PC-3 (cell line): ENCODE measurements at regions not wholly inside any gene's neighbourhood (a gene's known extent, or its start where the extent isn't known, plus 50 kb on each side); places are given as distances from the start of the nearest gene placed in this dataset.

Experiments
- ATAC-seq: fragments of 200-7000 bp; cut with Tn5 transposase; 2 replicates; pipeline ENCODE4 v1.9.1; 2020; ENCODE audit warnings: mild to moderate bottlenecking, moderate library complexity
- BruUV-seq: library from RNA; stranded (reverse); fragments of 400-500 nt; replicated peaks from 2 replicates; lab custom pipeline; 2021; lab: Mats Ljungman, UMichigan
- CTCF ChIA-PET: fragments of 300-600 bp; sonication (Branson Sonifier 250); formaldehyde crosslinking; loops from one replicate; lab custom pipeline; 2022; ENCODE audit warnings: antibody characterized with exemption; lab: Charles Lee
- POLR2A ChIA-PET: fragments of 300-600 bp; sonication (Branson Sonifier 250); formaldehyde crosslinking; loops from one replicate; lab custom pipeline; 2022; ENCODE audit warnings: antibody characterized with exemption; ENCODE audit not compliant: unreplicated experiment; lab: Charles Lee
- DNase-seq: peaks from one replicate; pipeline ENCODE4 v3.0.0-alpha.2; 2015
- H2AFZ ChIP-seq: fragments of 300-600 bp; sonication (generic); 2 replicates; pipeline ENCODE4 v1.6.0; 2016; ENCODE audit warnings: antibody characterized with exemption, low read length
- H3F3A ChIP-seq: fragments of 300-600 bp; sonication (generic); one replicate; pipeline ENCODE4 v1.6.0; 2017; ENCODE audit warnings: antibody characterized with exemption, low read length, control low read depth, mild to moderate bottlenecking; ENCODE audit not compliant: unreplicated experiment
- H3K27ac ChIP-seq: fragments of 300-600 bp; sonication (generic); 2 replicates; pipeline ENCODE4 v1.5.1; 2016; ENCODE audit warnings: mild to moderate bottlenecking, low read length
- H3K27me3 ChIP-seq: fragments of 300-600 bp; sonication (generic); 2 replicates; pipeline ENCODE4 v1.6.1; 2016; ENCODE audit warnings: low read length, mixed read lengths
- H3K36me3 ChIP-seq: fragments of 300-600 bp; sonication (generic); 2 replicates; pipeline ENCODE4 v1.6.1; 2016; ENCODE audit warnings: low read depth, mixed run types, low read length, mixed read lengths
- H3K4me1 ChIP-seq: fragments of 300-600 bp; sonication (generic); 2 replicates; pipeline ENCODE4 v1.5.1; 2016; ENCODE audit warnings: low read length; ENCODE audit not compliant: insufficient read depth
- H3K4me2 ChIP-seq: fragments of 300-600 bp; sonication (generic); 2 replicates; pipeline ENCODE4 v1.6.0; 2016; ENCODE audit warnings: low read length
- H3K4me3 ChIP-seq: fragments of 300-600 bp; sonication (generic); 2 replicates; pipeline ENCODE4 v1.5.1; 2016; ENCODE audit warnings: mild to moderate bottlenecking, low read length, mixed read lengths
- H3K79me2 ChIP-seq: fragments of 300-600 bp; sonication (generic); 2 replicates; pipeline ENCODE4 v1.6.1; 2017; ENCODE audit warnings: low read length, mixed read lengths
- H3K9ac ChIP-seq: fragments of 300-600 bp; sonication (generic); 2 replicates; pipeline ENCODE4 v1.6.0; 2016; ENCODE audit warnings: mild to moderate bottlenecking, low read length
- H3K9me2 ChIP-seq: fragments of 300-600 bp; sonication (generic); replicated peaks from 2 replicates; pipeline ENCODE4 v1.6.1; 2016; ENCODE audit warnings: mixed run types, low read length, mixed read lengths
- H3K9me3 ChIP-seq: fragments of 300-600 bp; sonication (generic); 2 replicates; pipeline ENCODE4 v1.6.1; 2016; ENCODE audit warnings: low read length, mixed read lengths
- H4K20me1 ChIP-seq: fragments of 300-600 bp; sonication (generic); 2 replicates; pipeline ENCODE4 v1.6.1; 2016; ENCODE audit warnings: low read length, mixed read lengths
- EZH2 ChIP-seq: fragments of 300-600 bp; sonication (generic); IDR thresholded peaks from one replicate; pipeline ENCODE4 v1.6.1; 2017; ENCODE audit warnings: antibody characterized with exemption, mild to moderate bottlenecking, low read length; ENCODE audit not compliant: unreplicated experiment
- EZH2phosphoT487 ChIP-seq: fragments of 300-600 bp; sonication (generic); IDR thresholded peaks from 2 replicates; pipeline ENCODE4 v1.6.1; 2018; ENCODE audit warnings: mild to moderate bottlenecking, antibody characterized with exemption, low read length, borderline replicate concordance
- intact Hi-C: fragments of 100-400 bp; cut with micrococcal nuclease; formaldehyde crosslinking; loops from 2 replicates; pipeline ENCODE4 v1.9.0; 2023
- TF ChIP-seq, protein P1 (sequence below): fragments of 300-600 bp; sonication (generic); conservative IDR thresholded peaks from 2 replicates; pipeline ENCODE4 v1.5.1; 2017; ENCODE audit warnings: antibody characterized with exemption, low read depth, mild to moderate bottlenecking, low read length

DNA sequence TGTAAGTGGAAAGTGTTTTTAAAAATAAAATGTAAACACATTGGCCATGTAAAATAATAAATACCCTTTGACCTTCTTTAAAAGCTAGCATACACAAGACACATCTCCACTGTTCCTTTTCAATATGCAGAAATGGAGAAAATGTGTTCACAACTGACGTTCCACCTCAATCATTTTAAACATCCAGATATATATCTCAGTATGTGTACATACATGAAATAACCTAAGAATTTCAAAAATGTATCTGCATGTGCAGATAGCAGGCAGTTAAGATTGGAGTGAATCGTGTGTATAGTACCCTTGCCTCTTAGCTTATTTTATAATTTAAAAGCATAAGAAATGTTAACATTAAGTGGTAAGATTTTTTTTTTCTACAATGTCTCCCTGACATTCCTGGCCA, 406.2 kb upstream of the FLRT2 start:
- intact Hi-C loops, result no loop called here

DNA sequence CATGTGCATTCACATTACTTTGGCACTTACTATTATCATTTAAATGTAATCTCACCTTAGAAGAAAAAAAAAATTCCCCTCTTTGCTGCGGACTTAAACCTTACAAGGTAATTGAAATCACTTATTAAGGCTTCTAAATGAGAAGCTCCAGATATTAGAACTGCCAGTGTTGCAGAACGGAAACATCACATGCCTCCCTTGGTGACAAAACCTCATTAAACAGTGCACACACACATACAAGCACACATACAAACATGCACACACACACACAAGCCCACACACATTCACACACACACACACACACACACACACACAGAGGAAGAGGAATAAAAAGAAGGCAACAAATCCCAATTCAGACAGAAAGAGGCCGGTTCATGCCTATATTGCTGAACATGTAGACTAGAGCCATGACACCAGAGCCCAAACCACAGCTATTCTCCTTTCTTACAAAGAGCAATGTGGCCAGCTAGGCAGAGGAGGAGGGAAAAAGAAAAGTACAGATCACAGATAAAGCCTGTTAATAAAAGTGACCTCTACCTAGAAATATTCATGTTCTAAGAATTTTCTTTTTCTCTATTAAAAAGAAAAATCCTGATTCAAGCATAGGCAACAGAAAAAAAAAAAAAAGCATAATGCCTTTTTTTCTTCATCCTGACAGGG, 405.2 kb upstream of the FLRT2 start:
- Histone ChIP-seq H3K36me3 (no peaks in the 10 kb centered on the region), H3K4me1 (peaks cover 9% of the 10 kb centered on the region)
- no peak for ATAC-seq

More for the DNA sequence above, 406.2 kb upstream of the FLRT2 start:
- TF ChIP-seq EZH2 (no peak), EZH2phosphoT487 (no peak)
- TF ChIP-seq, protein P1, sequence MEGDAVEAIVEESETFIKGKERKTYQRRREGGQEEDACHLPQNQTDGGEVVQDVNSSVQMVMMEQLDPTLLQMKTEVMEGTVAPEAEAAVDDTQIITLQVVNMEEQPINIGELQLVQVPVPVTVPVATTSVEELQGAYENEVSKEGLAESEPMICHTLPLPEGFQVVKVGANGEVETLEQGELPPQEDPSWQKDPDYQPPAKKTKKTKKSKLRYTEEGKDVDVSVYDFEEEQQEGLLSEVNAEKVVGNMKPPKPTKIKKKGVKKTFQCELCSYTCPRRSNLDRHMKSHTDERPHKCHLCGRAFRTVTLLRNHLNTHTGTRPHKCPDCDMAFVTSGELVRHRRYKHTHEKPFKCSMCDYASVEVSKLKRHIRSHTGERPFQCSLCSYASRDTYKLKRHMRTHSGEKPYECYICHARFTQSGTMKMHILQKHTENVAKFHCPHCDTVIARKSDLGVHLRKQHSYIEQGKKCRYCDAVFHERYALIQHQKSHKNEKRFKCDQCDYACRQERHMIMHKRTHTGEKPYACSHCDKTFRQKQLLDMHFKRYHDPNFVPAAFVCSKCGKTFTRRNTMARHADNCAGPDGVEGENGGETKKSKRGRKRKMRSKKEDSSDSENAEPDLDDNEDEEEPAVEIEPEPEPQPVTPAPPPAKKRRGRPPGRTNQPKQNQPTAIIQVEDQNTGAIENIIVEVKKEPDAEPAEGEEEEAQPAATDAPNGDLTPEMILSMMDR, result no peak
- CTCF ChIA-PET, result no interaction called here
- BruUV-seq, result no TSS peak
- Histone ChIP-seq H4K20me1 (no peaks in the 10 kb centered on the region), H3K36me3 (no peaks in the 10 kb centered on the region), H3K79me2 (no peaks in the 10 kb centered on the region), H3K4me2 (no peak overlapping the region), H3K9me3 (0 out of 2 replicates have a peak, but pooled peaks cover 5% of the 10 kb centered on the region), H2AFZ (no peak overlapping the region), H3K4me1 (peaks cover 9% of the 10 kb centered on the region), H3K9ac (no peak overlapping the region), H3K9me2 (no peaks in the 10 kb centered on the region), H3F3A (no peaks in the 10 kb centered on the region), H3K27ac (no peak overlapping the region), H3K27me3 (no peaks in the 10 kb centered on the region), H3K4me3 (no peak overlapping the region)
- POLR2A ChIA-PET, result no interaction called here
- no peak for DNase-seq
- no peak for ATAC-seq

DNA sequence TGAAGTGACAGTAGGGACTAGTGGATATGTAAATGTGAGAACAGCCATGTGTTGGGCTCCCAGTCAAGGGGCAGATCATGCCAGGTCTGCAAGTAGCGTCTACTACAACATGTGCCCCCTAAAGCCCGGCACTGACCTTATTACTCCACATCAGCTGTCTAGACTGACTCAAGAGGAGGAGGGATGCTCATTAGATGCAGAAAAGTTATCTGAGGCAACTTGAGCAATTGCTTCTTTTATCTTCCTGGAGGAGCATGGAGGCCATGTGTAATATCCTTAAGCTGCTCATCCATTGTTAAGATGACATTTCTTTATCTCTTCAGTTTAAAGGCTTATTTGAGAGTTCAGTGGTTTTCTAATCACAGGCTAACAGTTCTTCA, 404.7 kb upstream of the FLRT2 start:
- Histone ChIP-seq H3K9me2 (no peaks in the 10 kb centered on the region), H3K79me2 (no peaks in the 10 kb centered on the region), H3K4me3 (no peak overlapping the region), H3K9ac (no peak overlapping the region), H4K20me1 (no peaks in the 10 kb centered on the region), H2AFZ (no peak overlapping the region), H3K27ac (no peak overlapping the region), H3K9me3 (no peaks in the 10 kb centered on the region), H3F3A (no peaks in the 10 kb centered on the region), H3K4me2 (no peak overlapping the region), H3K4me1 (peaks cover 9% of the 10 kb centered on the region), H3K27me3 (no peaks in the 10 kb centered on the region), H3K36me3 (no peaks in the 10 kb centered on the region)
- no TSS peak for BruUV-seq
- no peak for TF ChIP-seq EZH2phosphoT487
- no peak for TF ChIP-seq EZH2
- TF ChIP-seq, protein P1, result no peak
- POLR2A ChIA-PET, result no interaction called here
- intact Hi-C loops, result no loop called here
- CTCF ChIA-PET, result no interaction called here
- no peak for DNase-seq
- ATAC-seq, result no peak

More for the DNA sequence above, 405.2 kb upstream of the FLRT2 start:
- ChIA-PET CTCF (no interaction called here), POLR2A (no interaction called here)
- no peak overlapping the region for H3K27ac ChIP-seq
- no peak overlapping the region for H3K4me2 ChIP-seq
- TF ChIP-seq EZH2phosphoT487 (no peak), EZH2 (no peak)
- TF ChIP-seq, protein P1, result no peak
- 0 out of 2 replicates have a peak, but pooled peaks cover 5% of the 10 kb centered on the region for H3K9me3 ChIP-seq
- H3K79me2 ChIP-seq, result no peaks in the 10 kb centered on the region
- no peaks in the 10 kb centered on the region for H4K20me1 ChIP-seq
- no peaks in the 10 kb centered on the region for H3K9me2 ChIP-seq
- no peak overlapping the region for H3K4me3 ChIP-seq
- H2AFZ ChIP-seq, result no peak overlapping the region
- H3F3A ChIP-seq, result no peaks in the 10 kb centered on the region
- no peak overlapping the region for H3K9ac ChIP-seq
- H3K27me3 ChIP-seq, result no peaks in the 10 kb centered on the region
- intact Hi-C loops, result no loop called here
- no TSS peak for BruUV-seq
- no peak for DNase-seq
